ENCODE measurements at regions not wholly inside any gene's neighbourhood (a gene's known extent, or its start where the extent isn't known, plus 50 kb on each side); places are given as distances from the start of the nearest gene placed in this dataset.

DNA sequence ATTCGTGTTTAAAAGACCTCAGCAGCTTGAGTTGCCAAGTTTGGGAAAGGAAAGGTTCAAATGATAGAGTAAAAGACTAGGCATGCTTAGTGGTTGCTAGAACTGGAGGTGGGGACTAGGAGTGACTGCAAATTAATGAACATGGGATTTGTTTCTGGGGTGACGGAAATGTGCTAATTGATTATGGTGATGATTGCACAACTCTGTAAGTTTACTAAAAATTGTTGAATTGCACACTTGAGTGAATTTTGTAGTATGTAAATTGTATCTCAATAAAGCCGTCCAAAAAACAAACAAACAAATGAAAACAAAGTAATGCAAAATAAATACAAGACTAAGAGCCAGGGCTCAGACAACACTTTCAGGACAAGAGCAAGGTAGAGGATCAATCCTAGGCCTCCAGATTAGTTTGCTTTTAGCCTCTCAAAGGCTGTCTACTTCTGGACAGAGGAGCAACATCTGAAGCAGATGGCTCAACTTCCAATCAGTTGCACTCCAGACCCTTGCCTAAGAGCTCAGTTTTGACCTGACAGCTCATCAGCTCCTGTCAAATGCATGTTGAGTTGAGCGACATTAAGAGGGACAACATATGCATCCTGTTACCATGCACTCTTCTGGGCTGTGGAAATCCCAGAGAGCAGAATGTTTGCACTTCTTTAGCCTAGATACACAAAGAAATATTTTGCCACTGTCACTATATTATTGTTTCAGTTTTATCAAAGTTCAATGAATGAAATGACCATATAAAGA, 111.2 kb upstream of the ASIC2 start:
- no peak for DNase-seq

DNA sequence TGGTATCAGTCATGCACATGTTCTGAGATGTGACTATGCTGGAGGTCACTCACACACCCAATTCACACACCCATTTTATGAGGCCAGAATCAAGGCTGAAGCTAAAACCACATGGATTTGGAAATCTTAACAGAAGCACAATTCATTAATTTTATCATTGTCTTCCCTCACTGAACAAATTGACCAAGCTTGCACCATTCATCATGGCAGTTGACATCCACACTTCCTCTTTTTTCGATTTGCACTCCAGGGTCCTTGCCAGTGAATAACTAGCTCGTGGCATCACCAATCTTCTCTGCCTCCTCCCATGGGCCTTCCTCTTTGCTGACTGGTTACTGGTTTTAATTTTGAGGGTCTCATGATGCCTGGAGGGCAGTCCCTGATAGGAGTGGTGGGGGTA, 123.0 kb upstream of the ASIC2 start:
- DNase-seq: no peak

DNA sequence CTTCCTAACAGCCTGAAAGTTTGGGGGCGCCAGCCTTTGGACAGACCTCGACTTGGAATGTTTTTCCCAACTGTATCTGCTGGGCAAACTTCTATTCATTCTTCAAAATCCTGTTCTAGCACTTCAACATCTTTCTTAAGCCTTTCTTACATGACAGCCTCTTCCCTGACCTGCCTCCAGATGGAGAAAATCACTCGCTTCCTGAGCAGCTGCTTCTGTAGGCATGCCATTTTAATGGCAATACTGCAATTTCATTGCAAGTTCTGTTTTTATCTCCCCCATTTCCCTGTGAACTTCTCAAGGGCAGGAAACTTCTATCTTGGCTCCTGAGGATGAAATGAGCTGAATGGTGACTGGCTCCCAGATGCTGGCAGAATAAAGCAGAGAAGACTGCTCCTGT, 128.8 kb upstream of the ASIC2 start:
- no peak for DNase-seq

DNA sequence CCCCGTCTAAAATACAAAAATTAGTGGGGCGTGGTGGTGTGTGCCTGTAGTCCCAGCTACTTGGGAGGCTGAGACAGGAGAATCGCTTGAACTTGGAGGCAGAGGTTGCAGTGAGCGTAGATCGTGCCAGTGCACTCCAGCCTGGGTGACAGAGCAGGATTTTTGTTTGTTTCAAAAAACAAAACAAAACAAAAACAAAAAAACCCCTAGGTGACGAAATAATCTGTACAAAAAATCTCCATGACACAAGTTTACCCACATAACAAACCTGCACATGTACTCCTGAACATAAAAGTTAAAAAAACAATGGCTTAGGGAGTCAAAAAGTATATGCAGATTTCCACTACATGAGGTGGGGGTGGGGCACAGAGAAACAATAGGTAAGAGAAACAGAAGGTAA, 140.5 kb upstream of the ASIC2 start:
- no peak for DNase-seq

DNA sequence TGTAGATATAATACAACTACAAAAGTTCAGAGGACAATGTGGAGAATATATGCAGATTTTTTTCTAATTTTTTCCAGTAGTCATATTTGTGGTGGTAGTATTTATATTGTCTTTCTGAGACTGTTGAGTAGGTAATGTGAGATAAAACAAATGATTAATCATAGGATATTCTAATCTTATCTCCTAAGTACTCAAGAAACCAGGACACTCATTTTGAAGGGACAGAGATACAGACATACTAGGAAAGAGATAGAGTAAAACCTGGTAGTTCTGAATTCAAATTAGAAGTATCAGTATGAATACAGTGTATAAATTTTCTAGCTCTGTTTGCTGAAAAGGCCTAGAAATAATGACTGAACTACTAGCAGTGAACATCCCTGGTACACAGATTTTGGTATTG, 141.7 kb upstream of the ASIC2 start:
- DNase-seq: no peak

DNA sequence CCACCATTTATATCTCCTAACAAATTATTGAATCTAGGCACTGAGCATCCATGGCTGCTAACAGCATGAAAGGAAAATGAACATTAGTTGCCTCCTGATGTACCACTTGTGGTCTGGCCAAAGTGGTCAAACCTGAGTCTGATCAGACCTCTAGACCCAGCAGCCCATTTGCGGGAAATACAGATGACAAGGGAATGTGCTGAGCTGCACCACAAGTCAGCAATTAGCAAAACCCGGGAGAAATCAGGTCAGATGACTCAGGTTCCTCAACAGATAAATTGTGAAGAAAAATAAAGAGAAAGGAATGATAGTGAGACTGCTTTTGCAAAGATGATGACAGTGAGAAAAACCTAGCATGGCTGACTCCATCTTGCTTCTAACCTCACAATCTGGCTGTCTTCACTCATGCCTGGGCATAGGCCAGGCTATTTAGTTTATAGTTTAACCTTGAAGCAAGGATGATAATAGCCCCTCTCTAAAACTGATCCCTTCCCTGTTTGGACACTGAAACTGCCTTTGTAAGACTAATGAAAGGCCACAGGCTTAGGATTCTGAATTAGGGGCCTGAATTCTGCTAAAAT, 142.7 kb upstream of the ASIC2 start:
- DNase-seq: no peak

DNA sequence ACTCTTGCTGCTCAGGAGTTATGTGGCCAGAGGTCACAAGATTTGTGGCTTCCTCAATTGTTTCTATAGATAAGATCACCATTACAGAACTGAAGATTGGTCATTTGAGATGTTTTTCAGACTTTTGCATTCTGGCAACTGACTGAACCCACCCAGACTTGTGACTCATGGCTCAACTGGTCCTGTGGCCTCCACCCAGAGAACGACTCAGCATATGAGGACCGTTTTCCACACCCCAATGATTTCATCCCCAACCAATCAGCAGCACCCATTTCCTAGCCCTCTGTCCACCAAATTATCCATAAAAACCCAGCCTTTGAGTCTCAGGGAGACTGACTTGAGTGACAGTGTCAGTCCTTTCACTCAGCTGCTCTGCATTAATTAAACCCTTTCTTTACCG, 143.2 kb upstream of the ASIC2 start:
- DNase-seq: no peak

DNA sequence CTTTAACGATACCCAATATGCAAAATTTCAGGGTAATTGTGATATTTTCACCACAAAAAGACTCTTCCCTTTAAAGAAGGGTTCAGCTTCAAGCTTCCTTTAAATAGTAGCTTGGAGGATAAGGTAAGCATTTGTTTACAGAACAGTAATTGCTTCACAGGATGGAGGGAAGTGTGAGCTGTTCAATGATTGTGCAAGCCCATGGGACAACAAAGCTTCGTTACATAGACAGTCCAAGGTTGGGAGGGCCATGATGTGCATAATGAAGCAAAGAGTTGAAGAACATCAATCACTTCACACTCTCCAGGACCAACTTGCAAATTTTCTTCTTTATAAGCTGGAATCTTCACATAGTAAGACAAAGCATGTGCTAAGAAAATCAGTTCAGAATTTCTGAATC, 145.0 kb upstream of the ASIC2 start:
- DNase-seq: no peak

DNA sequence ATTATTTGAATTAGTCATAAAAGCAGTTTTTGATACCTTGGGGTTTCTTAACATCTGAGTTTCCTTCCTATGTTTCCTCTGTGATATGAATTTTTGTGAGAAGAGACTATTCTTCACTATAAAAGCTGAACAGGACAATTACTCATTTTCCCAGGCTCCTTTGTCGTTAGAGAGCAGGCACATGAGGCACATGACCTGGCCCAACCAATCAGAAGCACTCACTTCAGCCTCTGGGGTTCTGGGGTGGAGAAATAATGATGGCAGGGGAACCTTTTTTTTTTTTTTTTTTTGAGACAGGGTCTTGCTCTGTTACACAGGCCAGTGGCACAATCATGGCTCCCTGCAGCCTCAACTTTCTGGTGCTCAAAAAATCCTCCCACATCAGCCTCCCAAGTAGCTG, 145.5 kb upstream of the ASIC2 start:
- no peak for DNase-seq

DNA sequence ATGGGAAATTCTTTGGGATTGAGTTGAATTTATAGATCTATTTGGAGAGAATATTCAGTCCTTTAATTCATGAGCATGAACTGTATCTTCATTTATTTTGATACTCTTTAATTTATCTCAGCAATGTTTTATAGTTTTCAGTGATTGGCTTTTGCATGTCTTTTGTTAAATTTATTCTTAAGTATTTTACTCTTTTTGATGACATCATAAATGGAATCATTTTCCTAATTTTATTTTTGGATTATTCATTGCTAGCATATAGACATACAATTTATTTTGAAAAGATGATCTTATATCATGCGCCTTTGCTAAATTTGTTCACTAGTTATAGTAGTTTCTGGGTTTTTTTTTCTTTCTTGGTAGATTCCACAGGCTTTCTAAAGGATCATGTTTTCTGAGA, 149.2 kb upstream of the ASIC2 start:
- no peak for DNase-seq

DNA sequence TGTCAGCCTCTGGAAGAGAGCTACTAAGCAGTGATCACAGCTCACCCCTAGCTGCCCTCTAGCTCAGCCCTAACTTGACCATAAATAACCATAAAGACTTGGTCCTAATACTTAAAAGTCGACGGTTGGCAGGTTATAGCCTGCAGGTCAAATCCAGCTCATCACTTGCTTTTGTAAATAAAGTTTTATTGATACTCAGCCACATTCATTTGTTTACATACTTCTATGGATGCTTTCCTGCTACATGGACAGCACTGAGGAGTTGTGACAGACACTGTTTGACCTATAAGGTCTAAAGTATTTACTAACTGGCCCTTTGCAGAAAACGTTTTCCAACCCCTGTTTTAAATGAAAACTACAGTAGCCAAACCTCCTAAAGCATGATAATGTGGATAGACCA, 151.6 kb upstream of the ASIC2 start:
- no peak for DNase-seq

DNA sequence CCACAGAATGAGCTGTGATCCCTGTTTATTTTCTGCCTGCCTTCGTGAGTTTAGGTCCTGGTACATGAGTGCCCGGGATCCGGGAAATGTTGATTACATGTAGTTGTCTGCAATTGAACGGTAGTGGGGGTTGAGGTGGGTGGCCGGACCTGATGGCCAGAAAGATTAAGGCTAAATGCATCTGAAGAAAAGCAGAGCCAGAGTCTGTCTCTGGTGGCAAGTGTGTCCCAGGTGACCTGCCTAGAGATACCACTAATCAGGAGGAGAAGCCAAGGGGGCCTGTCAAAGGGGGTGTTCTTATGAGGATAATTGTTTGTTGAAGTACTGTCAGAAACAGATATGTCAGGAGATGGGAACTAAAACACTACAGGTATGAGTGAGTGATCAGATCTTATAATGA, 154.0 kb upstream of the ASIC2 start:
- no peak for DNase-seq

DNA sequence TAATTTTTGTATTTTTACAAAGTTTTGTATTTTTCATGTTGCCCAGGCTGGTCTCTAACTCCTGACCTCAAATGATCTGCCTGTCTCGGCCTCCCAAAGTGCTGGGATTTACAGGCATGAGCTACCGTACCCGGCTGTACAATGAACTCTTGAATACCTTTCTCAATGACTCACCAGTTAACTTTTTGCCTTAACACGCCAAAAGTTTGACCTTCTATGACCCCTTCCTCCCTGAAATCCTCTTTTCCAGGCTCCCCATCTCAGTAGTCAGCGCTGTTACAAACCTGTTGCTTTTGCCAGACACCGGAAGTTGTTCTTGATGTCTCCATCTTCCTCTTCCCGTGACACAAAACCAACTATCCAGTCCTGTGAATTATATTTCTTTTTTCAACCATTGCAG, 158.1 kb upstream of the ASIC2 start:
- DNase-seq: no peak

DNA sequence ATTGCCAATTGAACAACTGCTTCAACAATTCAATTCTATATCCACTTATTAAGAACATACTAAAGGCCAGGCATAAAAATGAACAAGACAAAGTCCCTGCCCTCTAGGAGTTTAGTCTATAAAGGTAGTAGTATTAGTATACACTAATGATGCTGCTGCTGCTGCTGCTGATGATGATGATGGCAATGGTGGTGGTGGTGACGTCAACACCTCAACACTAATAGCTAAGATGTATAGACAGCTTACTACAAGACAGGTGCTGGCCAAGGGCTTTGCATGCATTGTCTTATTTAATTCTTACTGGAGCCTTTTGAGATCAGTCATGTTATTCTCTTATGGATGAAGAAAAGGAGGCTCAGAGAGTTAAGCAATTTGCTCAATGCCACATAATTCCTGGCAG, 164.4 kb upstream of the ASIC2 start:
- DNase-seq: no peak

DNA sequence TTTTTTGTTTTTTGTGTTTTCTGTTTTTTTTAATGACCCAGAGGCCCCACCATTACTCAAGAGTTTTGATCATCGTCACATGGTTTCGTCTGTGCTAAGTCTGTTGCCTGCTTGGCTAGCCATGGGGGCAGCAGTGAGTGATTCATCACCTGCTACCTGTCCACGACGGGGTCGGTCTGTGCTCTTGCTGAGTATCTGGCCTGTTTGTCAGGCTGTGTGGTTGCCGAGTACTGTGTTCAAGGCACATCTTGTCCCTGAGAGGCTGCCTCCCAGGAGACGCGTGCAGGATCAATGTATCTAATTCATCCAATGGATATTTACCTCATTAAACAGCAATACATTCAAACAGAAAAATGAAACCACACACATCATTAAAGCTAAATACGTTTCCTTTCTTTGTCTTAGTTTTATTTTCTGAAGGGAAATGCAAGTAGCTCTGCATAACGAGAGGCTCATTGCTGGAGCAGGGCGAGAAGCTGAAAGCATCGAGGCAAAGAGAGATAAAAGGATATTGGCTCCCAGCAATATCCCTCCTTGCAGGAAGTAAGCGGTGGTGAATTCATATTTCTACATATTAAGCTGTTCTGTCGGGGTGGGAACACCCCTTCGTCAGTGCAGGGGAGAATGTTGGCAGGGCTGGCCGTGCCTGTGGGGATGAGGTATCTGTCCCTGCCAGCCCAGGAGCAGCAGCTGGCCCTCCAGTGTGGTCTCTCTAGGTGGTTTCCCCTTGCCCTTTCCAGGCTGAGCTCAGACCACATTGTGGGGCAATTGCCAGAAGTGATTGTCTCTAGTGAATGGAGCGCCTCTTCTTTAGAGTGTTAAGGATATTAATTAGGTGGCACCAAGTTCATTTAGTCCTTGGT, 166.2 kb upstream of the ASIC2 start:
- no peak for DNase-seq

DNA sequence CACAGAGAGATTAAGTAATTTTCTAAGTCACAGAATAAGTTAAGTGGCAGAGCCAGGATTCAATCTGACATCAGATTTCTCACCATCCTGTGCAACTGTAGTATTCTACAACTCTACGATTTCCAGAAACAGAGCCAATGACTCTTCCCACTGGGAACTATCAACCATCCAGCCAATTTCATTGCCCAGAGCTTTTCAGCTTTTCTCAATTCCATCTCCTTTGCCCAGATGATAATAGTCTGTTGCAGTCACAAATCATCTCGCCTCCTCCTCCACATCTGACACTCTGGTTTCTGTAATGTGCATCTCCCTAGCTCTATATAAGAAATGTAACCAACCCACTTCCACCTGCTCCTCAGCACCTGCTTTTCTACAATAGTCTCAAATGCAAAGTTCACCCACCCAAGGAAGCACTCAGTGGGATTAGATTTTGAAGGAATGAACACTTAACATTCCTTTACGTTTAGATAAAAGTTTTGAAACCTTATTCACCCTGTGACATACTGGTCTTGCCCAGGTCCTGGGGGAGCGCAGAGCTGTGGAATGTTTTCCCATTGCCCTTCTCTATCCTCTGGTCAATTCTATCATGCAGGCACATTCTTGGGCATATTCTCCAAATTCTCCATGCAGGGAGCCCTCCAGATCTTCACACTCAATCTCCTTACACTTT, 167.8 kb upstream of the ASIC2 start:
- no peak for DNase-seq

DNA sequence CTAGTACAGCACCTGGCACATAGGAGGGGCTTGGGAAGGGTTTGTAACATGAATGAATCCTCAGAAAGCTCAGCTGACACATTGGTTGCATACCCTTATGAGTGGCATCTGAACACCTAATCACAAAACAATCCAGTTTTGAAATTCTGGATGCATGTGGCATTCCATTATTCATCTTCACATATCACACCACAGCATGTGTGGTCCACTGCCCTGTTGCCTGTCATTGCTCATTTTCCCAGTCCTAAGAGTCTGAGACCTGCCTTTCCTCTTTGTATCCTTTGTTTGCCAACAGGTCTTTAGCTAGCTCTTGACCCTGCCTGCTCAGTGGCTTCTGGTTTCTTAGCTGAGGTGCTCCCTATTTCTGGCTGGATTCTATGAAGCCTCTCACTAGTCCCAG, 170.8 kb upstream of the ASIC2 start:
- DNase-seq: no peak

DNA sequence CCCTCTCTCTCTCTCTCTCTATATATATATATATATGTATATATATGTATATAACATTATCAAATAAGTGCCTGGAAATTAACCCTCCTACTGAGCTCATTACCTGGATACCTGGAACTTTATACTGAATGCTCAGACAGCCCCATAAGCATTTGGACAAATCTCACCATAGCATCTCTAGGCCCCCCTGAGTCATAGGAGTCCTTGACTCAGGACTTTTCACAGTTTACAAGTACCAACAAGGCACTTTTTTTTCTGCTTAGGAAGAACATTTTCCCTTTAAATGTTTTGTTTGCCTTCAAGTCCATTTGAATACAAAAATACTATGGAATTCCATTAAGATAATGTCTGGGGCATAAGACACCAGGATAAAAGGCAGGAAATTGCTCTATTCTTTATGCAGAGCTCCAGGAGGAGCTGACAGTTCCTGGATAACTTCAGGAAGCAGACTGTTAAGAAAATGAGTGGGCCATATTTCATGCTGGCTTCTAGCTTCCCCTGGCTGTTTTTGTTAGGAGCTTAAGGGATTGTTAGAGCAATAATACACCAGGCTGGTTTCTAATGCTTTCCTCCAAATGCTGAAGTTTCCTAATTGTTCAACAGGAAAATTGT, 171.7 kb upstream of the ASIC2 start:
- no peak for DNase-seq

DNA sequence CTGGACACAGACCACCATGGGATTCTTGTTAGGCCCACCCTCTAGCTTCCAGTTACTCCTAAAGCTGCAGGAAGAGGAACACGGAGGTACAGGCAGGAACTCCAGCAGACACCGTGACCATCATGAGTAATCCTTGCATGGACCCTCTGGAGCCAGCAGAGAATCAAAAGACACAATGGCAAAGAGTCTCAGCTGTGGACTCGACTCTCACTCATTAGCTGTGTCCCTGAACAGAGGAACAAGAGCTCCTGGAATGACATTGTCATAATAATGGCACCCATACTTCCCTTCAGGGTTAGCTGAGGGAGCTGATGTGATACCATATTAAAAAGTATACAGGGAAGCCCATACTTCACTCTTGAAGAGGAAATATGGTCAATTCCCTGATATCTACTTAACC, 176.3 kb upstream of the ASIC2 start:
- DNase-seq: no peak

DNA sequence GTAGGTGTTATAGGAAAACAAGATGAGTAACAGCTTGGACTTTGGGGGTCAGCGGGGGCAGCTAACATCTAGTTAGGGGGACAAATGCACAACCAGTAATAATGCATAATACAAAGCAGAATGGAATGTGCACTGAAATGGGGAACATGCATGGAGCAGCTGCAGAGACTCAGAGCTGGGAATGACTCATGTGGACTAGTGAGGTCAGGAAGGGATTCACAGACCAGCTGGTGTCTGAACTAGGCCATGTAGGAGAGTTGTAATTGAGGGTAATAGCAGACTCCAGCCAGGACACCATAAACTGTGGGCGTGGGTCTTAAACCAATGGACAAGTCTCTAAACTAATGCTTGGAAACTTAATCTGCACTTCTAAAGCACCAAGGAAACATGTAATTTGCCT, 176.8 kb upstream of the ASIC2 start:
- no peak for DNase-seq

DNA sequence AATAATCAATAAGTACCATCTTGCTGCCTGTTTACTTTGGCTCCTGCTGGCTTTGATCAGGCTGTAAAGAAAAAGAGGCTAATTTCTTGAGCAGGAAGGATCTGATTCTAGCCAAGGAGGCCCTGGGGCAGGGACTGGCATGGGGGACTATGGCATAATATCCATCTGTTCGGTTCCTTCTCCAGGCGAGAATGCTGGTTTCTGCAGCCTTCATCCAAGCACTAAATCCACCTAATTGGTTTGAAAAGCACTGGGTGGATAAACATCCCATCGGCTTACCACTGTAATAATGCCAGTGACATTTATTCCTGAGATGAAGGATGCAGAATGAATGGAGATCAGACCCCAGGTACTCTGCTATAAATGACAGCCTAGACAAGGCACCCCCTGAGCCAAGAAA, 180.0 kb upstream of the ASIC2 start:
- no peak for DNase-seq

DNA sequence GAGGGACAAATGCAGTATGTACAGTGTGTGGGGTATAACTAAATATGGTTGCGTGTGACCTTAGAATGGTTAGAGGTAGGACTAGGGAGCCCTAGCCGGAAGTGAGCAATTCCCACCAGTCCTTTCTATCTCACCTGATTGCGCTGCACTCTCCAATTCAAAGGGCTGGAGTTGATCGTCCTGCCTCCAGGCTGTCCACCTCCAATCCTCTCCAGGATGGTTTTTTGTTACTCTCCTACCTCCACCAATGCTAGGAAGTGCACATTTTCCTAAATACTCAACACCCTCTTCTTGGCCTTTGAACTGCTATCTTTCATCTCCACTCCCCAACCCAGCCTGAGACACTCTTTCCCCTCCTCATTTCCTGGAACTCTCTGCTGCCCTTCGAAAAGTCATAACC, 181.7 kb upstream of the ASIC2 start:
- no peak for DNase-seq

DNA sequence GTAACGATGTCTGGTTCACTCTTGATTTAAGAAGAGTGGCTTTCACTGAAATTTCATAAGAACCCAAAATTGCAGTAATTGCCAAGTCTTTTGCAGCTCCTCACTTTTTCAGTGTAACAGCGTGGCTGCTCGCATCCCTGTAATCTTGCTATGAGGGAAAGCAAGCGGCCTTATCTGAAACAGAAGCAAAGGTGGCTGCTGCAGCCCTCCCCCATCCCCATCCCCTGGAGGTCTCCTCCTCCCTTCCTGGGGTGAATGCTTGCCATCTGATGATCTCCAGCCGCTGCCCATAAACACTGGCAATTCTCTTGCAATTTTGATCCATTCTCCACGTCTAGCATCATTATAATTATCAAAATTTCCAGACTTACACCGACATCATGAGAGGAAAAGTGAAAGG, 182.5 kb upstream of the ASIC2 start:
- no peak for DNase-seq

All from activated T-cell treated with anti-CD3 and anti-CD28 coated beads, Interleukin-2, amount 50 U/mL, for 1 hour (primary cell).